Mucosa of descending colon (tissue), 3 donors: ENCODE measurements at regions not wholly inside any gene's neighbourhood (a gene's known extent, or its start where the extent isn't known, plus 50 kb on each side); places are given as distances from the start of the nearest gene placed in this dataset.

ENCODE experiments used
- ATAC-seq: fragments of 200-7000 bp; cut with Tn5 transposase; one replicate; pipeline ENCODE4 v1.9.1; 2020; ENCODE audit warnings: mild to moderate bottlenecking, moderate library complexity
- DNase-seq, 3 donors: peaks; one replicate each; pipeline ENCODE4 v3.0.0-alpha.2; 2020
- H3K36me3 ChIP-seq: fragments of 200-600 bp; one replicate; pipeline ENCODE4 v1.8.0; 2021; ENCODE audit warnings: low read depth, mild to moderate bottlenecking
- H3K4me1 ChIP-seq: fragments of 200-600 bp; one replicate; pipeline ENCODE4 v1.8.0; 2021; ENCODE audit warnings: low read depth, mild to moderate bottlenecking
- H3K4me3 ChIP-seq: fragments of 200-600 bp; one replicate; pipeline ENCODE4 v1.8.0; 2021; ENCODE audit warnings: mild to moderate bottlenecking
- H3K9me3 ChIP-seq: fragments of 200-600 bp; one replicate; pipeline ENCODE4 v1.8.0; 2021; ENCODE audit warnings: mild to moderate bottlenecking
- intact Hi-C, 2 donors: fragments of 100-400 bp; cut with DNase I in 1 of 2; cut with micrococcal nuclease in 1 of 2; formaldehyde crosslinking; loops; one replicate each; pipeline versions ENCODE4 v1.11.0 to v1.11.1; 2022; cut with DNase I, micrococcal nuclease
- TF ChIP-seq, protein P1 (sequence below): fragments of 200-600 bp; IDR thresholded peaks from one replicate; pipeline ENCODE4 v1.8.0; 2022; ENCODE audit warnings: antibody characterized with exemption, mild to moderate bottlenecking
- donor health status: DM: no; HTN: no; CAD: no; lungs with moderate emphysema.
- donor health status: DM: no; HTN: no; CAD: no.
- donor health status: DM: no; HTN: yes; CAD: no.

DNA sequence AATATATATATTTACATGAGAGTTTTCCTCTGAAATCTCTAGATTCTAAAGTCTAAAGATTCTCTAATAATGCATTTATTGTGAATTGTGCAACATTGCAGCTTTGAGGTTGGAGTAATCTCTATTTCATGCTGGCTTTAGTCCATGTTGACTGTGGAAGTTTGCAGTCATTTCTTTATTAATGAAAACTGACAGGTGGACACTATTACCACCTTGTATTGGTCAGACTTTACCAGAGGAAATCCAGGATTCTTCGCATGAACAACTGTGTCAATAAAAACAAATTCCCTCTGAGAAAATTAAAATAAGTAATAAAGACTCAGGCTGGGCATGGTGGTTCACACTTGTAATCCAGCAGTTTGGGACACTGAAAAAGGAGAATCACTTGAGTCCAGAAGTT lies 274.1 kb downstream of the SHQ1 start:
- no peak for ATAC-seq
- H3K9me3 ChIP-seq = no peaks in the 10 kb centered on the region
- H3K36me3 ChIP-seq = no peaks in the 10 kb centered on the region
- H3K4me3 ChIP-seq = no peak overlapping the region
- DNase-seq = no peak
- intact Hi-C loops = no loop called here
- no peaks in the 10 kb centered on the region for H3K4me1 ChIP-seq
- TF ChIP-seq, protein P1, sequence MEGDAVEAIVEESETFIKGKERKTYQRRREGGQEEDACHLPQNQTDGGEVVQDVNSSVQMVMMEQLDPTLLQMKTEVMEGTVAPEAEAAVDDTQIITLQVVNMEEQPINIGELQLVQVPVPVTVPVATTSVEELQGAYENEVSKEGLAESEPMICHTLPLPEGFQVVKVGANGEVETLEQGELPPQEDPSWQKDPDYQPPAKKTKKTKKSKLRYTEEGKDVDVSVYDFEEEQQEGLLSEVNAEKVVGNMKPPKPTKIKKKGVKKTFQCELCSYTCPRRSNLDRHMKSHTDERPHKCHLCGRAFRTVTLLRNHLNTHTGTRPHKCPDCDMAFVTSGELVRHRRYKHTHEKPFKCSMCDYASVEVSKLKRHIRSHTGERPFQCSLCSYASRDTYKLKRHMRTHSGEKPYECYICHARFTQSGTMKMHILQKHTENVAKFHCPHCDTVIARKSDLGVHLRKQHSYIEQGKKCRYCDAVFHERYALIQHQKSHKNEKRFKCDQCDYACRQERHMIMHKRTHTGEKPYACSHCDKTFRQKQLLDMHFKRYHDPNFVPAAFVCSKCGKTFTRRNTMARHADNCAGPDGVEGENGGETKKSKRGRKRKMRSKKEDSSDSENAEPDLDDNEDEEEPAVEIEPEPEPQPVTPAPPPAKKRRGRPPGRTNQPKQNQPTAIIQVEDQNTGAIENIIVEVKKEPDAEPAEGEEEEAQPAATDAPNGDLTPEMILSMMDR = no peak

DNA sequence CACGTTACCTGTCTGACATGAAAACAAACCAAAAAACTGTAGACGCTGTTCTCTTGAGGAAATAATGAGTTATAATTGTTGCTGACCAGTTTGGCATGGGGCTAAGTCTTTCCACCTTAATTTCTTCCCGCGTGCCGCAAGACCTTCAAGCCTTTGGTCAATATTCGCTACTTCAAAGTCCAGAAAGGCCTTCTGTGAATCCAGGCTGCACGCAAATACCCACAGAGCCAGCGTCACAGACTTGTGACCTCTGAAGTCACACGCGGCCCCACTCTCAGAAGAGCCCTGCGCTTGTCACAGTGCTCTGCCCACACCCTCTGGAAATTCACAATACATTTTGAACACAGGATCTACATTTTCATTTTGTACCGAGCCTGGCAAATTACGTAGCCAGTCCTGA lies 275.2 kb downstream of the SHQ1 start:
- no peak for ATAC-seq

DNA sequence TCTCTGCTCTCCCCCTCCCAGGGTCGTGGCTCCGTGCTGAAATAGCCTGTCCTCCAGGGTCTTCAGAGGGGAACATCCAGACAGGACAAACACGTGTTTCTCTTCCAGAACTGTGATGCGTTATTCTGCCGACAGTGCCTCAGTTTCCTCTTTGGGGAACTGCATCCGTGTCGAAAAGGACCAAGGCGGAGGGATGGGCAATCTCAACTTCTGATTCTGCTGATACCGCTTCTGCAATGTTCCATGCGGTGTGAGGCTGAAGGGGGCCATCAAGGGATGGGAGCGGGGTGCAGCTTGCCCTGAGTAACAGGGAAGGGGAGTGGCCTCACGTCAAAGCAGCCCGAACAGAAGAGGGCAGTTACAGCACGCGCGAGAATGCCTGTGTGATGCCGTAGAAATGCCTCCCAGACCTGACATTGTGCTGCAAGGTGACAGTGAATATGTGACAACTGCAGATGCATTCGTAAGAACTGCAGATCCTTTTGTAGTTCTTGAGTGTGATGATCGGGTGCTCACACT lies 275.7 kb downstream of the SHQ1 start:
- Histone ChIP-seq H3K9me3 (no peaks in the 10 kb centered on the region), H3K4me1 (no peaks in the 10 kb centered on the region), H3K4me3 (no peak overlapping the region), H3K36me3 (no peaks in the 10 kb centered on the region)
- ATAC-seq (no peak), DNase-seq (no peak)
- TF ChIP-seq, protein P1 = no peak
- intact Hi-C loops = no loop called here

More for the DNA sequence above, 275.2 kb downstream of the SHQ1 start:
- intact Hi-C loops = no loop called here
- no peak for DNase-seq
- H3K4me3 ChIP-seq = no peak overlapping the region
- H3K4me1 ChIP-seq = no peaks in the 10 kb centered on the region
- TF ChIP-seq, protein P1 = no peak
- H3K9me3 ChIP-seq = no peaks in the 10 kb centered on the region
- no peaks in the 10 kb centered on the region for H3K36me3 ChIP-seq

DNA sequence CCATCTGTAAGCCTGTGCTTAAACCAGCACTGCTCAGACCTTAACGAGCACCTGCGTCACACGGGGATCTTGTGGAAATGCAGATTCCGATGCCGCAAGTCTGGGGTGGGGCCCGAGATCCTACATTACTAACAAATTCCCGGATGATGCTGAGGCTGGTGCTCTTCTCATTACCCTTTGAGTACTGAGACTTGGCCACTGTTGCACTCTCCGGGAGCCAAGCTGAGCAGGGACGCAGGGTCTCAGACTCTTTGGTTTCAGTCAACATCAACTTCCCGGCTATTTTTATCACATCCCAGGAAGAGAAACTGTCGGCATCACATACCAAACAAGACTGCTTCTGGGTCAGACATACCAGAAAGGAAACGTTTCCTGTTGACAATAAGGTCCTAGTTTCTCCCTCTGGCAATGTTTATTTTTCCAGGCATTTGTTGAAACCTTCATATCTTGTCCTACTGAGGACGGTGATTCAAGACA lies 276.6 kb downstream of the SHQ1 start:
- no peaks in the 10 kb centered on the region for H3K4me1 ChIP-seq
- TF ChIP-seq, protein P1 = no peak
- no peaks in the 10 kb centered on the region for H3K36me3 ChIP-seq
- intact Hi-C loops = no loop called here
- DNase-seq (no peak), ATAC-seq (no peak)
- no peak overlapping the region for H3K4me3 ChIP-seq
- H3K9me3 ChIP-seq = no peaks in the 10 kb centered on the region

DNA sequence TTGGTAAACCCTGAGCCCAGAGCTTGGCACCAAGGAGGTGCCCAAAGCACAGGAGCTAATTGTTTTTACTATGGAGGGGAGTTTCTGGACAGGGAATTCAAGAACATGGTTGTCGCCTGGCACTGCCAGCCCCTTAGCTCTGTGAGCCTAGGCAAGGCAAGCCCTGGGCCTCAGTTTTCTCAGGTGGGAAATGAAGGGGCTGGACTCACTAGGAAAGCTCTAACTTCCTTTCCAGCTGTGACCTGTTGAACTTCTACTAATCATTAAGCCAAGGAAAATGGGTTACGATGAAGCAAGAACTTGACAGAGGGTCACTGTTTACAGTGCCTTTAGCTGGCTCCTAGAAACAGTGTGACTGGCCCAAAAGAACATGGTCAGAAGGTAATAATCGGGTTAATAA lies 277.2 kb downstream of the SHQ1 start:
- no peak for ATAC-seq
- Histone ChIP-seq H3K36me3 (no peaks in the 10 kb centered on the region), H3K4me1 (no peaks in the 10 kb centered on the region), H3K9me3 (no peaks in the 10 kb centered on the region), H3K4me3 (no peak overlapping the region)
- no peak for DNase-seq
- TF ChIP-seq, protein P1 = no peak
- intact Hi-C loops = no loop called here
